Suppressor macrophage treated with lipopolysaccharide for 4 hours (primary cell): ENCODE measurements at regions not wholly inside any gene's neighbourhood (a gene's known extent, or its start where the extent isn't known, plus 50 kb on each side); places are given as distances from the start of the nearest gene placed in this dataset.

Source experiments
- DNase-seq: peaks from one replicate; pipeline ENCODE4 v3.0.0-alpha.2; 2020

DNA sequence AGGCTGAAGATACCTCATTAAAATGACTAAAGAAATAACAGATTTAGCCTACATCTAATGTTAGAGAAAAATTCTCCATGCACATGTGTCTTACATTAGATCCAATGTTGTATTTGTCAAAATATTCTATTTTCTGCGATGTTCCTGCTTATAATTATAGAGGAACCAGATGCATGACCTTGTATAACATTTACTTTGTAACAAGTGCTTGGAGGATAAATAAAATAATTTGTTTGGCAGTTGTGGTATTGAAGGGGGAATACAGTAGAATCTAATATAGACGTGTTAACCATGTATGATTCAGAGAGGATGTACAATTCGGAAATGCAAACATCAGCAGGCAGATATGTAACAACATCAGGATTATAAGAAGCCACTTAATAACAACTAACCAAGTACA lies 922.2 kb downstream of the TUSC7 start:
- DNase-seq = no peak

DNA sequence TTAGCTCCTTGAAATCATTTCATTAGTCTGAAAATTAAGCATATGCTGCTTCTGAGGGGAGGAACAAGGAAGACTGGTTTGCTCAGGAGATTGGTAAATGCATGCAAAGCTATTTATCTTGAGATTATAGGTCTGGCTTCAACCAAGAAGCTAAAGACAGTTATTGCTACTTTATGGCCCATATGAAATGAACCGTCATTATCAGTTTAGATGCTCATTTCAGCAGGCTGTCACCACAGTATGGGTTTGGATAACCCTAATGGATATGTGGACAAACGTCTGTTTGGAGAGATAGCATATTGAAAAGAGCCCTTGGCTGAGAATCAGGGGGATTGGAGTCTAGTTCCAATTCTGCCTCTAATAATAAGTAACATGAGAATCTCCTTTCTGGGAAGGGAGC lies 922.6 kb downstream of the TUSC7 start:
- no peak for DNase-seq

DNA sequence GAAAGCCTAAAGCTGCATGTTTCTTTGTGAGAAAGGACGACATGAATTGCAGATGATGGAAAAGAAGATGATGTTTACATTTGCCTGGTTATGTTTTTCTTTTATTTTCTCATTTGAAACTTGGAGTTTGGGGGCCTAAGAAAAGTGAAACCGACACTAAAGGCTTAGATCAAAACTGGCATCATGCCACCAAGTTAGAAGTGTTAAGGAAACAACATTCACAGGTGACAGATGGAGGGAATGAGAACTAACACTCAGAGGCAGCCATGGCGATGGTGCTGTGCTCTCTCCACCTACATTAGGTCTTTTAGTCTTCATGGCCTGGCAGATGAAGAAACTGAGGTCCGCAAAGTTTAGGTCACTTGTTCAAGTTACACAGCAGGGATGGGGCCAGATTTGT lies 923.6 kb downstream of the TUSC7 start:
- DNase-seq = no peak

DNA sequence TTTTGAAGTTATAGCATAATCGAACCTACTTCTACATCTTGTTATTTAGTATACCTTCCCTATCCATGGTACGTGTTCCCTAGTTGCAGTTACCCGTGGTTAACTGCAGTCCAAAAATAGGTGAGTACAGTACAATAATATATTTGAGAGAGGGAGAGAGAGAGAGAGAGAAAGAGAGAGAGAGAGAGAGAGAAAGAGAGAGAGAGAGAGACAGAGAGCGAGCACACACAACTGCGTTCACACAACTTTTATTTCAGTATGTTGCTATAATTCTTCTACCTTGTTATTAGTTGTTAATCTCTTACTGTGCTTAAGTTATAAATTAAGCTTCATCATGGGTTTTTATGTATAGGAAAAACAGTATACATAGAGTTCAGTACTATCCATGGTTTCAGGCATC lies 928.1 kb downstream of the TUSC7 start:
- DNase-seq = no peak

DNA sequence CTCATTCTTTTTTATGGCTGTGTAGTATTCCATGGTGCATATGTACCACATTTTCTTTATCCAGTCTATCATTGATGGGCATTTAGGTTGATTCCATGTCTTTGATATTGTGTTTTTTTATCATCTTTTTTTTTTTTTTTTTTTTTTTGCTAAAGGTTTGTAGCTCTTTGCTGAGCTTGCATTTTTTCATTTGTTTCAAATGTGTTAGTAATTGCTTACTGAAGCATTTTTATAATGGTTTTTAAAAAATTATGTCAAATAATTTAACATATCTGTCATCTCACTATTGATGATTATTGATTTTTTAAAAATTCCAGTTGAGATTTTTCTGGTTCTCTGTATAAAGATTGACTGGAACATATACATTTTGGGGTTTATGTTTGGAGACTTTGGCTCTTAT lies 934.6 kb downstream of the TUSC7 start:
- no peak for DNase-seq

DNA sequence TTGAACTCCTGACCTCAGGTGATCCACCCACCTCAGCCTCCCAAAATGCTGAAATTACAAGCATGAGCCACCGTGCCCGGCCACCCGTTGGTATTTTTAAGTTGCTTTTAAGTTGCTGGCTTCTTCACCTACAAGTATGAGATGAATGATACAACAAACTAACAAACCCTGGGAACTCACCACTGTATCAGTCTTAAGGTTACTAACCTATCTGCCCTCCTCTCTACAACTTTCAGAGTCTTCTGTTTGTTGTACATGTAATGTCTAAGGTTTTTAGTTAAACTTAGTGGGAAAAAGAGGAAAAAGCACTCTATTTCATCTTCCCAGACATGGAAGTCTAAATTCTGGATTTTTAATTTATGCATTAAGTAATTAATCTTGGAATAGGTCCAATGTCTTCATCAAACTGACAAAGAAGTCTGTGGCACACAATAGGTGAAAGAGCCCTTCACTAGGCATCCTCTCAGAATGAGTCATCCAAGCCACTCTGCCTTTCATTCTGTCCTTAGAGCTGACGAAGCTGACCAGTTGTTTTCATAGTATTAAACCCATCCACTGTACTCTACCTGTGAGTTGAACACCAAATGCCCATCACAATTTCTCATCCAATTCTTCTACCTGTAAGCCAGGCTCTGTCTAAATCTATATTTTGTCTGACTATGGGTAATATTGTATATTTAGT lies 936.1 kb downstream of the TUSC7 start:
- DNase-seq = no peak

DNA sequence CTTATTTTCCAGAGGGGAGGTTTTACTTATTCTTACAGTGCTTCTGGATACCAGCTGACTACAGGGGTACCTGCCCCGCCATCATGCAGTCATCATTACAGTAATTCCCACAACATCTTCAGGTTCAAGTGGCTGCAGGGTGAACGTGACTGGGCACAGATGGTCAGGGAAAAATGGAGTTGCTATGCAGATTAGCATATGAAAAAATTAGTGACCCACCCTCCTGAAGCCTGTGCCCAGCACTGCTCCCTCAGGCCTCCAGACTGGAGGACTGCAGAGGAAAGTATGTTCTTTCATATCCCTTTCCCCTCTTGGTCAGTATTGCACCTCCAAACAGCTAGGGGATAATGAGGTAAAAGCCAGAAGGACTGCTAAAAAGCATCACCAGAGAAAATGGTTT lies 937.9 kb downstream of the TUSC7 start:
- DNase-seq = no peak

DNA sequence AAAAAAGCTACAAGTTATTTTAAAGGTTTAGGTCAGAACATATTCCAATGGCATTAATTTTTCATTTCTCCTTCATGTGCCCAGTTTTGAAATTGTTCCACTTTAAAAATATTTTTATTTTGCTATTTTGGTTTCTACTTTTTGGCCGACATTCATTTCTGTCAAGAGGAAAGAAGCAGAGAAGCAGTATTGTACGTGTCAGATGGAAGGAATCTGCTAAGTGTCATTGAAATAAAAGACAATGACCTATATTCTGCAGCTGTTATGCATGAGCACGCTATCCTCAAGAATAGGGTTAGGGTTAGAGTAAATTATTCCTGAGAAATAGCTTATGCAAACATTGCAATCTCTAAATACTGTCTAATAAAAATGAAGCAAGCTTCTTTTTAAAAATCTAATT lies 941.7 kb downstream of the TUSC7 start:
- DNase-seq = no peak

DNA sequence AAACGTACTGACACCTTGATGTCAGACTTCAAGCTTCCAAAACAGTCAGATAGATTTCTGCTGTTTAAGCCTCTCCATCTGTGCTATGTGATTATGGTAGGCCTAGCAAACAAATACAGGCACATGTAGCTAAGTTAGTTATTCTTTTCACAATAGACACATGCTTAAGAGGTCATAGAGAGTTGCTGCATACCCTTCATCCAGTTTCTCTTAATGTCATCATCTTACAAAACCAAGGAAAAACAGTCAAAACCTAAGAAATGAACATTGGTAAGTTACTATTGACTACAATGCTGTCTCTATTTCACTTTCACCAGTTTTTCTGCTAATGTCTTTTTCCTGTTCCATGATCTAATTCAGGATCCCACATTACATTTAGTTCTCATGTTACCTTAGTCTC lies 946.8 kb downstream of the TUSC7 start:
- DNase-seq = no peak

DNA sequence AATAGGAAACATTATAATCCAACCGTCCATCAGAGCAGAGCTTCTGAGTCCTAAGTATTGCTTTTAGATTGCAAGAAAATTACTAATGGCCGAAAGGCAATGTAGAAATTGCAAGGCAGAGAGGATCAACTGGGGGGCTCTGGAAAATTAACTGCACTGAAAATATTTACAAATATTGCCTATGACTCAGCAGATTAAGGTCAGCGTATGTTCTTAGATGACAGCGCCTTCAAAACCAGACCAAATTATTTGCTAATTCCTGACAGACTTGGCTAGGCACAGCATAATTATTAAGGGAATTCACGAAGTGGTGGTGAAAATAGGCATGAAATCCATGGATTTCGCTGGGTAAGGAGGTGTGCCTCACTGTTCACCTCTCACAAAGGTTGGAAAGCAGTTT lies 947.7 kb downstream of the TUSC7 start:
- no peak for DNase-seq

DNA sequence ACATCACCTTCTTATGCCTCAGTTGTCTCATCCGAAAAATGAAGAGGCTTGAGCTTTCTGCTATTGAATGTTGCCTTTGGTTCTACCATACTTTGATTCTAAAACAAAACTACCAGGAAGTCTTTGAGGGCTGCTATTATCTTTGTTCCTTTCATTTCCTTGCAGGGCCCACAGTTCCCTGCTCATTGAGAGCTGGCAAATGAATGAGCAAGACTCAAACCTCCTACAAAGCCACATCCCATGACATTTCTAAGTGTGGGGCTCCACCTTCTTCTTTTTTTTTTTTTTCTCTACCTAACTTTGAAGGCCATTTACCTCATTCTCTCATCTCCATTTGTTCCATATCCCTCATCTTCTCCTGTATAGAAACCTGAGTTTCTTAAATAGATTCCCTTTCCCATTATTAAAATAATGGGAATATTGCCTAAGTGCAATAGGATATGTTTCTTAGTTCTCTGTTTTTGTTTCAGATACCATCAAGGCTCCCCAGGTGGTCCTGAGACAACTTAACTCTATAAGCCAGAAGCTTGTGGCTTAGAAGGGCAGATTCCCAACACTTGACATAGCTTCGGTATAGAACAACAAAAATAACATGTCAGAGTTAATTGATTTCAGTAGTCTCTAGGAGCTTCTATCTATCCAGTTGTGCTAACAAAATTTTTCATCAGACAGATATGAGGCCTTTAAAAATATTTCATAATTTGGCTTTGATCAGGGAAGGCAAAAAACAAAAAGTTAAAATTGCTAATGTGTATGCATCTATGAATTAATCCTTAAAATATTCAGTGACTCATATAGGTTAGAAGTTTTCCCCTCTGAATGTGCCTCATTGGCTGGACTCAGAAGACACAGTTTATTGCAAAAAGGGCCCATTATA lies 951.6 kb downstream of the TUSC7 start:
- DNase-seq = no peak

DNA sequence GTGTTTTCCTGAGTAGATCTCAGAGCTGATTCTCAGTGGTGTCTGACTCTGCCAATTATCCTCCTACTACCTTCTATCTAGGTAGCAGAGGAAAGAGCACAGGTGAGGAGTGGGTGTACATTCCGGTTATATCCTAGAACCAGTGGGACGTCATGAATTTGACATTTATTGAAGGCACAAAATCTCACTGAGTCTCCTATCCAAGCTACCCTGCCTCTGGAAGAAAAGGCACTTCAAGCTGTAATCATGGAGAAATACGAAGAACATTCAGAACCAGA lies 952.2 kb downstream of the TUSC7 start:
- no peak for DNase-seq

DNA sequence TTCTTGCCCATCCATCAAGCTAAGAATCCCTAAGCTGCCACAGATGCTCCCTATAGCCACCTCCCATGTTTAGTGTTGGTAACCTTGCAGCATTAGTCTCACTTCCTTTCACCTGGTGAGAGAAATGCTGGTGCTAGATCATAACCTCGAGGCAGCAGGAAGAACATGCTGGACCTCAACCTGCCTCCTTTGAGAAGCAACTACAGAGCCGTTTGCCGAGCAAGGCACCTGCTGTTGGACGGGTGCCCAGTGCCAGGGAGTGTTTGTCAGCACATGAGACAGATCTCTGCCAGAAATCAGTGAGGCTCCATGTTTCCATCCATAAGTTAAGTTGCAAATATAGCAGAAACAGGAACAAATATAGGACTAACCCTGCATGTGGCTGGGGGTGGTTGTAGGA lies 955.7 kb downstream of the TUSC7 start:
- DNase-seq = no peak

DNA sequence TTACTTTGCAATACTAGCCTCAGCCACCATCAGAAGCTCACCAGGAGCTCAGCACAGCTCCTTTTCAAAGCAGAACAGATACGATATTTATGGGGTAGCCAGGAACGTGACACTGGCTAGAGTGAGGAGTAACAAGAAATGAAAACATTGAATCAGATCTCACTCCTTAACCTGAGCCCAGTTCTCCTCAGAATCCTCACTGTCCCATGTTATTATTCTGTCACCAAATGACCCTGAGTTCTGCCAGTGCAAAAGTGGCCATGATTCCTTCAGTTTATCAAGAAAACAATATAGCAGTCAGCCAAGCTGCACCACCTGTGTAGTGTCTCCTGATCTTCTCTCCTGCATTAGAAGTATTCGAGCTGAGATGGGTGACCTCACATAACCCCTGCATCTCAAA lies 956.7 kb downstream of the TUSC7 start:
- DNase-seq = no peak

DNA sequence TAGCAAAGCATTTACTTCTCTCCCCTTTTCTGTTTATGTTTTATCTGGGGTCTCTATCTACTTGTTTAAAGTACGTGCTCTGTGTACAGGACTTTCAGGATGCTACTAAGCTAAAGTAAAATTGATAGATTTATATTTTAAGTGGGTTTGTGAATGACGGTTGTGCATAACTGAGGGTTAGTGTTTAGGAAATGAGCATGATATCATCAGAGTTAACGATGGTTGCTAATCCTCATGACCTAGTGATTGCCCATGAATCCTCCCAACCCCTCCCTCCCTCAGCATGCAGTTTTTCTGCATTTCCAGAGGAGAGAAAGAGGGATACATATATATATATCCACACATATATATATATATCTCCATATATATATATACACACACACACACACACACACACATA lies 957.2 kb downstream of the TUSC7 start:
- DNase-seq = no peak

DNA sequence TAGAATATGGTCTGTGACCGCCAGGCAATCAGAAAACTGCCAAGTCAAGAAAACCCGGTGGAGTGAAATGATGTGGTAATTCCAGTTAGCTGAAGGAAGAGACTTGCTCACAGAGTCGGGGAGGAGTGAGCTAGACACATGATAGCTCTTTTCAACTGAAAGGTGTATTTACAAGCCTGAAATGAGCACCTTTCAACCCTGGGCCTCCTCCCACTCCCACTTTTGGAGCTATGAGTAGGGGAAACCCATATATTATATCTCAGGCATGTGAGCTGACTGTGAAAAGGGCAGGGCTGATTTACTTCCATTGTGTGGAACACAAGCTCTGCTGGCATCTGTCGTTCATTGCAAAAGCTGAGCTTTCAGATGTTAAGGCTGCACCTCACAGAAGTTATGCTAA lies 960.2 kb downstream of the TUSC7 start:
- no peak for DNase-seq

DNA sequence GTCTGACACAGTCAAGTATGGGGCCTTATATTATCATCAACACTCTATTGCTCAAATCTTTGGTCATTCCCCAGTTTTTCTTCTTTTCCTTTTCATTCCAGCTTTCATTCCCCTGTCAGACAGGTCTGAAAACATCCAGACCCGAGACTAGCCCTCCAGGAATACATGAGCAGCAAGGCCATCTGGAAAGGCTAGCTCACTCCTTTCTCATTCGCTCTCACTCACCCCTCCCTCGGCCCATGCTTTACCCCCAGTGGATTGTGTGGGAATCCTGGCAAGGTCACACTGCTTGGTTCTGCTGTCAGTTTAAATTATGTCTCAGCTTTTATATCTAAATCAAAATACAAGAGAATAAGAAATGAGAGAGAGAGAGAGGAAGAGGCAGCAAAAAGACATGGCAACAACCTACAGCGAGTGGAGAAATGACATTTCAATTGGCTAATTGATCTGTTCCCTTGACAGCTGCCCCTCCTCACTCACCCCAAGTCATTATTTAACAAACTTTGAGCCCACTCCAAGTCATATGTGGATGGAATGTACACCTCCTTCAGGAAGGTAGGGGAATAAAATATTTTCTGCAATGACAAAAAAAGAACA lies 962.2 kb downstream of the TUSC7 start:
- DNase-seq = no peak

DNA sequence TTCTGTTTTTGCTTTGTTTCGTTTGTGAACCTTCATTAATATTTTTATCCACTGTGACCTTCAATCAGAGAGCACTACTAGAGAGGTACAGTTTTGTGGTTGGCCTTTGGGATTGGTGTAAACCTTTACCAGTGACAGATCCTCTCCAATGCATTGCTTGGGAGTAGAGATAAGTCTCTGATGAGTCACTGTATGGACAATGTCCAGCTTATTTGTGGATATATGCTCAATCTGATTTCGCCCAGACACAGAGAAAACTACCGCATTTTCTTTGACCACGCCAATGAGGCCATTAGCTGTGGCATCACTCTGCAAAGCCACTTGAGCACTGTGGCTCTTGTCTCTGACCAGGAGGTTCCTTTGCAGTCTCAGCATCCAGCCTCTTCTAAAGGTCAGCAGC lies 964.7 kb downstream of the TUSC7 start:
- no peak for DNase-seq

DNA sequence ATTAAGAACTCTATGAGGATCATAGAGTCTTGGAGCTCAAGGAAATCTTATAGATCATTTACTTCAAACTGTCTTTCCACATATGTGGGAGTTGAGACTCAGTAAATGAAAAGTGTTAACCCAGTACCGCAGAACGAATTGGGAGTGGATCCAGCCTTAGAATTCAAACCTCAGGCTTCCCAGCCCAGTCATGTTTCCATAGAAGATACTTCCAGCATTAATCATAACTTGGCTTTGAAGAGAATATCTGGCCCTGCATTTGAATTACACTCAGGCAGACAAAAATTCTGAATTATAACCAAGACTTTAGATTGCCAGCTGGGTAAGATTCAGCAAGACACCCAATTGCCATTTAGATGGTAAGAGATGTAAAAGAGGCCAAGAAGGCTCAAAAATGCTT lies 972.0 kb downstream of the TUSC7 start:
- DNase-seq = no peak

DNA sequence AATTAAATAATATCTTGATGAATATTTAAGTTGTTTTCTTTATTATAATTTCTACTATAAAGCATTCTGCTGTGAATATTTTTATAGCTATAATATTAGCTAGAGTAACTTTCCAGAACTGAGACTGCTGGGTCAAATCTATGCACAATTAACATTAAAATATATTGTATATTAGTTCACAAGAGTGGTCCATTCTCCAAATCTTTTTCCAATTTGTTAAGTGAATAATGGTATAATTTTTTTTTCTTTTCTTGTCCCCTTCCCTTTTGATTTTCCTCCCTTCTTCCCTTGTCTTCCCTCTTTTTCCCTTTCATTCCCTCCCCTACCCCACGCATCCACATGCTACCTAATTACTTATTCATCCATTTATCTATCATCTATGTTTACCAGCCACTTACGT lies 977.5 kb downstream of the TUSC7 start:
- no peak for DNase-seq

DNA sequence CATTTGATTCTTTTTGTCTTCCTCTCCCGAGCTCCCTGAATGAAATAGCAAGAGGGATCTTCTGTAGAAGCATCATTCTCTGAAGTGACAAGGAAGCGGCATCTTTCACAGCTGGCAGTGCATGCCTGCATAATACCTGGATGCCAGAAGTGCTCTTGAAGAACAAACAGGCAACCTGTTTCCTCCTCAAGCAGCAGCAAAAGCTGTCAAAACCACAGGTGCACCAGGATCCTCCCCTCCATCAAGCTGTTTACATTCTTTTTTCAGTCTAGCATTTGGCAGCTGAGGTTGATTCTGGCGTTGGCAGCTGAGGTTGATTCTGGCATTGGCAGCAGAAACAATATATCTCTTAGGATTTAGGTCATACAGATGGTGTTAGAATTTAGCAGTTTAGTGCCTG lies 979.0 kb downstream of the TUSC7 start:
- DNase-seq = no peak

DNA sequence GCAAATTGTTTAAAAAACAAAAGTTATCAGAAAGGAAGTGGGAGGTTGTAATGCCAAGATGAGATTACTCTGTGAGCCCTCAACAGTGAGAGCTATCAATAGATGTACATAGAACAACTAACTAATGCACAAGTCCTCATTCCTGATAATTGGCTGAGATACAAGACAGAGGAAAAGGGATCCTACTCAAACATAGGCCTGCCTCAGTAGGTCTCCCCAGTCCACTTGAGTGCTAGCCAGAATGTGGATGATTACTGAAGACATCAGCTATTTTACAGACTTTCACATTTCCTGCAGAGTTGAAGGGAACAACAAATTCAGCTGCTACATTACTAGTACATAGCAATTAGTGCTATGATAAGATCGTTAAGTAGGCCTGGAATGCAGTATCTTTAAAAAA lies 981.9 kb downstream of the TUSC7 start:
- DNase-seq = no peak

DNA sequence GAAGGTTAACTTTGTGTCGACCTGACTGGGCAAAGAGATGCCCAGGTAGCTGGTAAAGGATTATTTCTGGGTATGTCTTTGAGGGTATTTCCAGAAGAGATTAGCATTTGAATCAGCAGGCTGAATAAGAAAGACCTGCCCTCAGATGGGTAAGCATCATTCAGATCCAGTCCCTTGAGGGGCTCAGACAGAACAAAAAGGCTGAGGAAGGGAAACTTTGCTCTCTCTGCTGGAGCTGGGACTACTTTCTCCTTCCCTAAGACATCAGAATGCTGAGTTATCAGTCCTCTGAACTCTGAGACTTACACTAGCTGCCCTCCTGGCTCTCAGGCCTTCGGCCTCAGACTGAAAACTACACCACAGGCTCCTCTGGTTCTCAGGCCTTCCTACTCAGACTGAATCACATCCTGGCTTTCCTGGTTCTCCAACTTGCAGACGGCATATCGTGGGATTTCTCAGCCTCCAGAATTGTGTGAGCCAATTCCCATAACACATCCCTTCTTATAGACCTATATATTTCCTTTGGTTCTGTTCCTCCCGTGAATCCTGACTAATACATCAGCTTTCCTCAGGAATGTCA lies 982.9 kb downstream of the TUSC7 start:
- no peak for DNase-seq

DNA sequence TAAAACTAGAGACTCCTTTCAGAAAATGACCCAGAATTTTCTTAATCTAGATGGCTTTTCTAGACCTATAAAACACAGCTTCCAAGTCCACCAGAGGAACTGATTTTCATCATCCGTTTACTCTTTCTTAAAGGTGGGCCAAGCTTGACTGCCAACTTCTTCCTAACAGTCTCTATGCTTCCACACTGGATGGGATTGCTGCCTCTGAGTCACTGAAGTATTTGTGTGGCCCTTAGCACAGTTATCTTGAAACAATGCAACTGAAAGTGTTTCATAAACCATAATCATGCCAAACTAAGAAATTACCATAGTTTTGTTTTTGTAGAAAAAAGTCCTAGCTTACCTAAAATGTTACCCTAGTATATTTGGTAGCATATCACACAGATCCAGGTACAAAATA lies 985.7 kb downstream of the TUSC7 start:
- DNase-seq = no peak
